ENCODE measurements at regions not wholly inside any gene's neighbourhood (a gene's known extent, or its start where the extent isn't known, plus 50 kb on each side); places are given as distances from the start of the nearest gene placed in this dataset.

DNA sequence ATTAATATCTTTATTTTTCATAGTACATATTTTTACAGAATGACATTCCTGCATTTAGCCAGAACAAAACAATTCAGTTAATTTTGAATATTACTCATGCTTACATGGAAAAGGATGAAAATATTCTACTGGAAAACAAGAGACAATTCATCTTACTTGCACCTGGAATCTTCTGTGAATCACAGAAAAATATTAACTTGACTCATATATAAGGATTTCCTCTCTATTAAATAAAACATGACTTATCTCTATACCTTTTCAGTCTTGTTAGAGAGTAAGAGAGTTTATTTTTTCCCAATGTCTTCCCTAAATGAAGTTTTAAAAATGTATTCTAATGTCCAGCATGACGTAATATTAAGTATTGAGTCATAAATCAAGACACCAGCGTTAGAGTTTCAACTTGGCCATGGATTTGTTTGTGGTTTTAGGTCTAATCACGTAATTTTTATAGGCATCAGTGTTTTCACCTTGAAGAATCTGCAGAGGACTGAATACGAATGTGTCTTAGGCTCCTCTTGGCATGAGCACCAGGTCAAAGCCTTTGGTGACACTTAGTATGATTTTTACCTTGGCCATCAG lies 445.1 kb upstream of the JAG1 start:
- FAIRE-seq (no peak), ATAC-seq (no peak), DNase-seq (ENCODE audit: low read depth, low spot score) (no peak)
- Histone ChIP-seq H3K27ac (ENCODE audit: control insufficient read depth, insufficient read depth) (no peak overlapping the region), H3K36me3 (ENCODE audit: control insufficient read depth in 2 of 2, insufficient read depth in 2 of 2, low read length in 1 of 2) (no peaks in the 10 kb centered on the region), H3K27me3 (replicated peaks in 1 of 2; ENCODE audit: control insufficient read depth in 2 of 2, insufficient read depth in 2 of 2, low read length in 1 of 2) (no peaks in the 10 kb centered on the region), H3K4me2 (ENCODE audit: control insufficient read depth, insufficient read depth) (no peak overlapping the region), H2AFZ (ENCODE audit: control insufficient read depth, low read depth, low read length) (no peak overlapping the region), H3K4me1 (ENCODE audit: control insufficient read depth, insufficient read depth, low read length) (no peaks in the 10 kb centered on the region), H3K4me3 (no peak overlapping the region), H3K79me2 (ENCODE audit: control insufficient read depth, insufficient read depth, low read length) (no peaks in the 10 kb centered on the region), H3K9ac (ENCODE audit: control insufficient read depth, insufficient read depth, low read length) (no peak overlapping the region), H4K20me1 (ENCODE audit: control insufficient read depth, insufficient read depth) (no peaks in the 10 kb centered on the region), H3K9me3 (replicated peaks; ENCODE audit: control insufficient read depth, insufficient read depth, low read length) (no peaks in the 10 kb centered on the region)
- intact Hi-C loops (cut with micrococcal nuclease; ENCODE audit: unreplicated experiment) (no loop called here), in situ Hi-C loops (cut with MboI) (no loop called here)
- SMC1A ChIA-PET (ENCODE audit: uncharacterized antibody, unreplicated experiment) = interaction anchor here (0.7 to 1.8 kb wide), 4 partner anchors 8 to 302 kb away, joined by 3 to 12 read pairs (median 4); no protein-coding TSS in a partner anchor
- RAD21 ChIA-PET (ENCODE audit: unreplicated experiment) = interaction anchor here (1.0 kb wide), 1 partner anchor 8 kb away, joined by 4 read pairs; no protein-coding TSS in a partner anchor
- CTCF ChIA-PET = no interaction called here
- TF ChIP-seq PAX8 (IDR thresholded peaks at IDR 0.05) = no peak
- POLR2A ChIA-PET = no interaction called here
- WGBS (ENCODE audit: insufficient coverage, insufficient replicate concordance, low lambda C conversion rate, missing lambda C conversion rate) = 3% methylated on average over 4 of the region's 4 CpGs
- no TSS peak for BruUV-seq (replicated peaks)

DNA sequence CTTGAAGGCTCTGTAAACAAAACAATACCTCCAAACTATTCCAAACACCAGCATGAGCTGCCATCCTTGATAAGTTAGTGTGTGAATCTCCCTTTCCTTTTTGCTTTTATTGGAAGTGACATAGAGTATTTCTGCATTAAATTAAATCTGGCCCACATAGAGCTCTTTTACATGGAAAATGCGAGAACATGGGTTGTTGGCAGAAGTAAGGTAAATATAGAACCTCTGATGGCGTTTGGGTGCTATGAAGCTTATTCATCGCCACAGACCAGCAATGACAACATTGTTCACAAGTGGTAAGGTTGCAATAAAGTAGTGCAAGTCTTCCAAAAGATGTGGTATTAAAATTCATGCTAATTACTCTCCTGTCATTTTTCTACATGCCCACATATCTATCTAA lies 445.8 kb upstream of the JAG1 start:
- CTCF ChIA-PET = interaction anchor here (1.0 to 1.6 kb wide), 2 partner anchors 85 to 86 kb away, joined by 3 to 4 read pairs; no protein-coding TSS in a partner anchor
- intact Hi-C loops (cut with micrococcal nuclease; ENCODE audit: unreplicated experiment) (no loop called here), in situ Hi-C loops (cut with MboI) (no loop called here)
- RAD21 ChIA-PET (ENCODE audit: unreplicated experiment) = interaction anchor here (0.8 to 1.0 kb wide), 2 partner anchors 9 to 97 kb away, joined by 3 to 4 read pairs; no protein-coding TSS in a partner anchor
- POLR2A ChIA-PET = no interaction called here
- no TSS peak for BruUV-seq (replicated peaks)
- Histone ChIP-seq H3K79me2 (ENCODE audit: control insufficient read depth, insufficient read depth, low read length) (no peaks in the 10 kb centered on the region), H3K4me1 (ENCODE audit: control insufficient read depth, insufficient read depth, low read length) (no peaks in the 10 kb centered on the region), H4K20me1 (ENCODE audit: control insufficient read depth, insufficient read depth) (no peaks in the 10 kb centered on the region), H3K9me3 (replicated peaks; ENCODE audit: control insufficient read depth, insufficient read depth, low read length) (no peaks in the 10 kb centered on the region), H3K9ac (ENCODE audit: control insufficient read depth, insufficient read depth, low read length) (no peak overlapping the region), H3K27ac (ENCODE audit: control insufficient read depth, insufficient read depth) (no peak overlapping the region), H3K36me3 (ENCODE audit: control insufficient read depth in 2 of 2, insufficient read depth in 2 of 2, low read length in 1 of 2) (no peaks in the 10 kb centered on the region), H3K4me2 (ENCODE audit: control insufficient read depth, insufficient read depth) (no peak overlapping the region), H2AFZ (ENCODE audit: control insufficient read depth, low read depth, low read length) (no peak overlapping the region), H3K27me3 (replicated peaks in 1 of 2; ENCODE audit: control insufficient read depth in 2 of 2, insufficient read depth in 2 of 2, low read length in 1 of 2) (no peaks in the 10 kb centered on the region), H3K4me3 (no peak overlapping the region)
- WGBS (ENCODE audit: insufficient coverage, insufficient replicate concordance, low lambda C conversion rate, missing lambda C conversion rate) = 0% methylated on average over 3 of the region's 3 CpGs
- DNase-seq (ENCODE audit: low read depth, low spot score) (no peak), ATAC-seq (no peak), FAIRE-seq (no peak)
- SMC1A ChIA-PET (ENCODE audit: uncharacterized antibody, unreplicated experiment) = interaction anchor here (0.7 to 1.8 kb wide), 7 partner anchors 9 to 302 kb away, joined by 3 to 12 read pairs (median 3); no protein-coding TSS in a partner anchor
- TF ChIP-seq MYB (IDR thresholded peaks at IDR 0.05; ENCODE audit: borderline replicate concordance, low read depth, low read length) (no peak), FOS (IDR thresholded peaks at IDR 0.05; ENCODE audit: borderline replicate concordance, extremely low read depth, insufficient read length) (no peak), MYC (IDR thresholded peaks at IDR 0.05; ENCODE audit: insufficient read depth, insufficient read length, insufficient replicate concordance, low read length, severe bottlenecking) (no peak), POLR2AphosphoS2 (IDR thresholded peaks at IDR 0.05; ENCODE audit: low read depth, low read length) (no peak), EGR1 (IDR thresholded peaks at IDR 0.05; ENCODE audit: borderline replicate concordance in 1 of 2, low read depth in 2 of 2, low read length in 2 of 2) (no peak), MEF2A (IDR thresholded peaks at IDR 0.05; ENCODE audit: insufficient read depth, low read depth, low read length) (no peak), POLR2A (IDR thresholded peaks at IDR 0.05; ENCODE audit: low read depth, low read length) (no peak)
- TF ChIP-seq, protein P1, sequence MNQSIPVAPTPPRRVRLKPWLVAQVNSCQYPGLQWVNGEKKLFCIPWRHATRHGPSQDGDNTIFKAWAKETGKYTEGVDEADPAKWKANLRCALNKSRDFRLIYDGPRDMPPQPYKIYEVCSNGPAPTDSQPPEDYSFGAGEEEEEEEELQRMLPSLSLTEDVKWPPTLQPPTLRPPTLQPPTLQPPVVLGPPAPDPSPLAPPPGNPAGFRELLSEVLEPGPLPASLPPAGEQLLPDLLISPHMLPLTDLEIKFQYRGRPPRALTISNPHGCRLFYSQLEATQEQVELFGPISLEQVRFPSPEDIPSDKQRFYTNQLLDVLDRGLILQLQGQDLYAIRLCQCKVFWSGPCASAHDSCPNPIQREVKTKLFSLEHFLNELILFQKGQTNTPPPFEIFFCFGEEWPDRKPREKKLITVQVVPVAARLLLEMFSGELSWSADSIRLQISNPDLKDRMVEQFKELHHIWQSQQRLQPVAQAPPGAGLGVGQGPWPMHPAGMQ (IDR thresholded peaks at IDR 0.05; ENCODE audit: borderline replicate concordance) = no peak
- TF ChIP-seq, protein P2, sequence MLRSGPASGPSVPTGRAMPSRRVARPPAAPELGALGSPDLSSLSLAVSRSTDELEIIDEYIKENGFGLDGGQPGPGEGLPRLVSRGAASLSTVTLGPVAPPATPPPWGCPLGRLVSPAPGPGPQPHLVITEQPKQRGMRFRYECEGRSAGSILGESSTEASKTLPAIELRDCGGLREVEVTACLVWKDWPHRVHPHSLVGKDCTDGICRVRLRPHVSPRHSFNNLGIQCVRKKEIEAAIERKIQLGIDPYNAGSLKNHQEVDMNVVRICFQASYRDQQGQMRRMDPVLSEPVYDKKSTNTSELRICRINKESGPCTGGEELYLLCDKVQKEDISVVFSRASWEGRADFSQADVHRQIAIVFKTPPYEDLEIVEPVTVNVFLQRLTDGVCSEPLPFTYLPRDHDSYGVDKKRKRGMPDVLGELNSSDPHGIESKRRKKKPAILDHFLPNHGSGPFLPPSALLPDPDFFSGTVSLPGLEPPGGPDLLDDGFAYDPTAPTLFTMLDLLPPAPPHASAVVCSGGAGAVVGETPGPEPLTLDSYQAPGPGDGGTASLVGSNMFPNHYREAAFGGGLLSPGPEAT (IDR thresholded peaks at IDR 0.05; ENCODE audit: low read depth) = no peak
- TF ChIP-seq, protein P3, sequence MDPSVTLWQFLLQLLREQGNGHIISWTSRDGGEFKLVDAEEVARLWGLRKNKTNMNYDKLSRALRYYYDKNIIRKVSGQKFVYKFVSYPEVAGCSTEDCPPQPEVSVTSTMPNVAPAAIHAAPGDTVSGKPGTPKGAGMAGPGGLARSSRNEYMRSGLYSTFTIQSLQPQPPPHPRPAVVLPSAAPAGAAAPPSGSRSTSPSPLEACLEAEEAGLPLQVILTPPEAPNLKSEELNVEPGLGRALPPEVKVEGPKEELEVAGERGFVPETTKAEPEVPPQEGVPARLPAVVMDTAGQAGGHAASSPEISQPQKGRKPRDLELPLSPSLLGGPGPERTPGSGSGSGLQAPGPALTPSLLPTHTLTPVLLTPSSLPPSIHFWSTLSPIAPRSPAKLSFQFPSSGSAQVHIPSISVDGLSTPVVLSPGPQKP (IDR thresholded peaks at IDR 0.05; ENCODE audit: low read depth, low read length) = no peak

Data from GM12878 (cell line).